ENCODE measurements at regions not wholly inside any gene's neighbourhood (a gene's known extent, or its start where the extent isn't known, plus 50 kb on each side); places are given as distances from the start of the nearest gene placed in this dataset.
"Not testable (repeated sequence)": the region's sequence is repeated elsewhere in the genome, so short reads cannot be mapped to it uniquely, and the experiment has no call there.

DNA sequence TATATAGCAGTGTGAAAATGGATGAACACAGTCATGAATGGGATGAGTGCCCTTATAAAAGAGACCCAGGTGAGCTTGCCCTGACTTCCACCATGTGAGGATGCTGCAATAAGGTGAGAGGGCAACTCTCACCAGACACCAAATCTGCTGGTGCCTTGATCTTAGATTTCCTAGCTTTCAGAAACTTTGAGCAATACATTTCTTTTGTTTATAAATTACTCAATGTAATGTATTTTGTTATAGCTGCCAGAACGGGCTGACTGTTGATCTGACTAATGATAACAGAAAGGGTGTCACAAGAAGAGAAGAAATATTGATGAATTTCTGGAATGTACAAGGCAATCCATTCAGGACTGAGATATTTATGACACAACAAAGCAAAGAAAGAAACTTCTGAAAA, 180.5 kb downstream of the MCHR2 start:
- Histone ChIP-seq H3K4me3 (no peak overlapping the region), H3K9me3 (replicated peaks) (no peaks in the 10 kb centered on the region), H3K27me3 (replicated peaks) (peaks cover 4% of the 10 kb centered on the region; the same call in 1 of the 2 replicates), H3K36me3 (no peaks in the 10 kb centered on the region), H3K27ac (no peak overlapping the region), H3K4me1 (replicated peaks) (no peaks in the 10 kb centered on the region)
- DNase-seq (ENCODE audit: low read depth in 1 of 2, low spot score in 2 of 2) = no peak

DNA sequence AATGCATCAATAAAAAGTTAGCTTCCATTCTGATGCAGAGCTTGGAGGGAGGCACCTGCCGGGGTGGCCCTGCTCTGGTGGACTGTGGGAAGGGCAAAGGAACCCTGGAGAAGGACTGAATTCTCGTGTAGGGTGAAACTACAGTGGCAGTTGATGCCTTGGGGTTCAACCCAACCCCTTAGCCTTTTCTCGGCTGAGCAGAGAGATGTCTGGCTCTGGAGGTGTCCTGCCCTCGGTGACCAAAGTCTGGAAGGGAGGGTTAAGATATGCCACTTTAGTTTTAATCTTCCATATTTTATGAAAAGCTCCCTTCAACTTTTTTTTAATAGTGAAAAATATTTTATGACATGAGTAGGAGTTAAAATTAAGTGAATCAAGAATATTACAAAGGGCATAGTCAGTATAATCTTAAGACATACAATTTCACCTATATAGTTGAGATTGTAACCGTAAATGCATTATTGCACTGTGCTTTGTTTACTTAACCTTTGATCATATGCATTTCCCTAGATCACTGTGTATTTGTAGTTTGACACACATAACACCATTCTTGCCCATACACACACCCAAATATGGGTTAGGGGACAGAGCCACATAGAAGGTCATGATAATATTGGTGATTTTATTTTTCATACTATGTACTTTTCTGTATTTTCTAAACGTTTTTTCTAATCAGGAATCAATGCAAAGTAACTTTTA, 179.6 kb downstream of the MCHR2 start:
- DNase-seq (ENCODE audit: low read depth in 1 of 2, low spot score in 2 of 2) = no peak
- Histone ChIP-seq H3K4me1 (replicated peaks) (no peaks in the 10 kb centered on the region), H3K27me3 (replicated peaks) (peaks cover 4% of the 10 kb centered on the region; the same call in 1 of the 2 replicates), H3K36me3 (no peaks in the 10 kb centered on the region), H3K27ac (no peak overlapping the region), H3K4me3 (no peak overlapping the region), H3K9me3 (replicated peaks) (no peaks in the 10 kb centered on the region)

DNA sequence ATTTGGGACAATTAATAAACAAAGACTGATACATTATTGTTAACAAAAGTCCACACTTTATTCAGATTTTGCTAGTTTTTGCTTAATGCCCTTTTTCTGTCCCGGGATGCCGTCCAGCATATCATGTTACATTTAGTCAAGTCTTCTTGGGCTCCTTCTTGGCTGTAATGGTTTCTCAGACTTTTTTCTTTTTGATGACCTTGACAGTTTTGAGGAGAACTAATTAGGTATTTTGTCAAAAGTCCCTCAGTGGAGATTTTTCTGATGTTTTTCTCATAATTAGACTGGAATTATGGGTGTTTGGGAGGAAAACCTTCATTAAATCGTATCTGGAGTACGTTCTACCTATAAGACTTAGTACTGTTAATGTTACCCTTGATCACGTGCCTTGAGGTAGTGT, 177.2 kb downstream of the MCHR2 start:
- Histone ChIP-seq H3K9me3 (replicated peaks) (no peaks in the 10 kb centered on the region), H3K4me3 (no peak overlapping the region), H3K36me3 (no peaks in the 10 kb centered on the region)

DNA sequence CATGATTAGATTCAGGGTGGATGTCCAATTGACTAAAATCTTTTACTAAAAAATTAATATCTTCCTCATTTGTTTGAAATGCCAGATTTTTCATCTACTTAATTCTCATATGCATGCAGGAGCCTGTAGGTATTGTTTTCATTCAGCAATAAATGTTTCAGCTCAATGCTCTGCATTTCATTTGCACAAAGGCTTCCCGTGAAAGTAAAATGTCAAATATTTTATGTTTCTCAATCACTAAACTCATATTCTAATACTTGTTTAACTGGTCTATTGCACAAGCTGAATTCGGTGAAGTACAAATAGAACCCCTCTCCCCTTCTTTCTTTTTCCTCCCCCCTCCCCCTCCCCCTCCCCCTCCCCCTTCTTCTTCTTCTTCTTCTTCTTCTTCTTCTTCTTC, 175.9 kb downstream of the MCHR2 start:
- Histone ChIP-seq H3K36me3 (no peaks in the 10 kb centered on the region), H3K27me3 (replicated peaks) (peaks cover 4% of the 10 kb centered on the region; the same call in 1 of the 2 replicates), H3K4me1 (replicated peaks) (no peaks in the 10 kb centered on the region), H3K4me3 (no peak overlapping the region), H3K27ac (no peak overlapping the region), H3K9me3 (replicated peaks) (no peaks in the 10 kb centered on the region)
- DNase-seq (ENCODE audit: low read depth in 1 of 2, low spot score in 2 of 2) = no peak

More for the DNA sequence above, 177.2 kb downstream of the MCHR2 start:
- no peak for DNase-seq (ENCODE audit: low read depth in 1 of 2, low spot score in 2 of 2)
- H3K27ac ChIP-seq = no peak overlapping the region
- H3K4me1 ChIP-seq (replicated peaks) = no peaks in the 10 kb centered on the region
- H3K27me3 ChIP-seq (replicated peaks) = peaks cover 4% of the 10 kb centered on the region; the same call in 1 of the 2 replicates

DNA sequence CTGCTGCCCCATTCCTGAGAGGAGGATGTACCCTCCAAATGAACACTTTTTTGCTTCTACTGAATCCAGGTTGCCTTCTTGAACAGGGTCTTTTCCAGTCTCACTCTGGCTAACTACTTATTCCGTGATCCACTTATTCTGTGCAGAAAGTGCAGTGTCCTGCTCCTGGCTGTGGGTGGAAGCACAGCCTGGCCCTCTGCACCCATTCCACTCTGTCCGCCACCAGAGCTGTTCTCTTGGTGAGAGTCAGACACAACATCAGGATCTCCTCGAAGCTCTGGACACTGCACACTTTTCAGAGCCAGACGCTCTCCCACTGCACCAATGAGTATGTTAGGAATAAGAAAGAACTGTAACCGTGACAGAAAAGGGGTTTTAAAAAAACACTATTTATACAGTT, 174.2 kb downstream of the MCHR2 start:
- no peak overlapping the region for H3K27ac ChIP-seq
- 0 out of 2 replicates have a peak, but pooled peaks cover 4% of the 10 kb centered on the region for H3K27me3 ChIP-seq (replicated peaks)
- H3K4me1 ChIP-seq (replicated peaks) = no peaks in the 10 kb centered on the region
- DNase-seq (ENCODE audit: low read depth in 1 of 2, low spot score in 2 of 2) = no peak
- H3K9me3 ChIP-seq (replicated peaks) = no peaks in the 10 kb centered on the region
- no peak overlapping the region for H3K4me3 ChIP-seq
- no peaks in the 10 kb centered on the region for H3K36me3 ChIP-seq

DNA sequence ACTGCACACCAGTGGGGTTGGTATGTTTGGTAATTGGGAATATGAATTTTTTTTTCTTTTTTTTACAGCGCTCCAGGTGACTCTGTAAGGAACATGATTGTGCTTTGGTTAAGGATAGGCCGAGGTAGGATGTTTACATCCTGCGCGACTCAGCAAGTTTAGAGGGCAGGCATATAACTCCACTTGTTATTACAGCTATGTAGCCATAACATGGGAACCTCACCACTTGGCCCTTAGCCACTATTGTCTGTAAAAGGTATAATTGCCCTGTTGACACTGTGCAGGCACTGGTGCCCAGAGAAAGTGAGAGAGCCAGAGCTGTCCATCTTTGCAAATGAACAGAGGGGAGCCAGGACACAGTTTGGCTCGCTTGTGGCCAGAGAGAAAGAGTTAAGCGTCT, 172.9 kb downstream of the MCHR2 start:
- DNase-seq (ENCODE audit: low read depth in 1 of 2, low spot score in 2 of 2) = no peak
- no peaks in the 10 kb centered on the region for H3K4me1 ChIP-seq (replicated peaks)
- no peak overlapping the region for H3K27ac ChIP-seq
- H3K9me3 ChIP-seq (replicated peaks) = no peaks in the 10 kb centered on the region
- no peaks in the 10 kb centered on the region for H3K36me3 ChIP-seq
- H3K27me3 ChIP-seq (replicated peaks) = 0 out of 2 replicates have a peak, but pooled peaks cover 4% of the 10 kb centered on the region
- H3K4me3 ChIP-seq = no peak overlapping the region

DNA sequence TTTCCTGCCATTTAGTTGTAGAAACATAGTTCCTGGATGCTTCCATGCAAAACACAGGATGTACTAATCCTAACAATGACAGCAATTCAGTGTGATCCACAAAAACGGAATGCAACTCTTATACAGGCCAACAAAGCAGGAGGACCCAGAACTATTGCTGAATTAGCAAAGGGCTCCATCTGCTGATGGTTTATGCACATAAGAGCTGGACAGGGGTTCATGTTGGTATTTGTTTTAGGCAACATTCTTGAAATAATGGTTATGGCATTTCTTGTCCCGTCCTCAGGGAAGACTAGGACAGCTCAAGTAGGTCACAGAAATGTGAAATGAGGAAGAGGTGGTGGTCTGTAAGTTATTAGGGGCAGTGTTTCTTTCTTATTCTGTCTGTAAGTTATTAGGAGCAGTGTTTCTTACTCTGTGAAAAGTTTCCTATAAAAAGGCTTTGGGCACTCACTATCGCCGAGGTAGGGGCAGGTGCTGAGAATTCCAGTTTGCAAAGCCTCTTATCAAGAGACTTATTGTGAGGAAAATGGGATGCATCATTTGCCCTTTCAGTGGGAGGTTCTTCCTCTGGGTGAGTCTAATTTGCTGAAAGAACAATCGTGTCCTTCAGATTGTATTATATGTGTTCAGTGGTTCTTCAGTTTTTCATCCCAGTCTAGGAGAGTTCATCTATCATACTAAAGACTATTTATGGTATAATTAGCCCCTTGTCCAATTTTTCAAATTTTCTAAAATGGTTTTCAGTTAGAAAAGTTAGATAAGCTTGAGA, 171.1 kb downstream of the MCHR2 start:
- no peaks in the 10 kb centered on the region for H3K4me1 ChIP-seq (replicated peaks)
- H3K27ac ChIP-seq = no peak overlapping the region
- no peaks in the 10 kb centered on the region for H3K27me3 ChIP-seq (replicated peaks)
- H3K9me3 ChIP-seq (replicated peaks) = no peaks in the 10 kb centered on the region
- no peak overlapping the region for H3K4me3 ChIP-seq
- no peaks in the 10 kb centered on the region for H3K36me3 ChIP-seq
- DNase-seq (ENCODE audit: low read depth in 1 of 2, low spot score in 2 of 2) = peak in 1 of 2 experiments; percentile 4

DNA sequence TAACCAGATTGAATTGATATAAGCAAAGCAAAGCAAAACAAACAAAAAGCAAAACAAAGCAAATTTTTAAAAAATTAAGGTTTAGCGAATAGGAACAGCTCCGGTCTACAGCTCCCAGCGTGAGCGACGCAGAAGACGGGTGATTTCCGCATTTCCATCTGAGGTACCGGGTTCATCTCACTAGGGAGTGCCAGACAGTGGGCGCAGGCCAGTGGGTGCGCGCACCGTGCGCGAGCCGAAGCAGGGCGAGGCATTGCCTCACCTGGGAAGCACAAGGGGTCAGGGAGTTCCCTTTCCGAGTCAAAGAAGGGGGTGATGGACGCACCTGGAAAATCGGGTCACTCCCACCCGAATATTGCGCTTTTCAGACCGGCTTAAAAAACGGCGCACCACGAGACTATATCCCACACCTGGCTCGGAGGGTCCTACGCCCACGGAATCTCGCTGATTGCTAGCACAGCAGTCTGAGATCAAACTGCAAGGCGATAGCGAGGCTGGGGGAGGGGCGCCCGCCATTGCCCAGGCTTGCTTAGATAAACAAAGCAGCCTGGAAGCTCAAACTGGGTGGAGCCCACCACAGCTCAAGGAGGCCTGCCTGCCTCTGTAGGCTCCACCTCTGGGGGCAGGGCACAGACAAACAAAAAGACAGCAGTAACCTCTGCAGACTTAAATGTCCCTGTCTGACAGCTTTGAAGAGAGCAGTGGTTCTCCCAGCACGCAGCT, 170.3 kb downstream of the MCHR2 start:
- H3K27me3 ChIP-seq (replicated peaks); H3K4me1 ChIP-seq (replicated peaks); H3K36me3 ChIP-seq; H3K4me3 ChIP-seq; H3K9me3 ChIP-seq (replicated peaks); H3K27ac ChIP-seq; DNase-seq (ENCODE audit: low read depth in 1 of 2, low spot score in 2 of 2): not testable (repeated sequence)

DNA sequence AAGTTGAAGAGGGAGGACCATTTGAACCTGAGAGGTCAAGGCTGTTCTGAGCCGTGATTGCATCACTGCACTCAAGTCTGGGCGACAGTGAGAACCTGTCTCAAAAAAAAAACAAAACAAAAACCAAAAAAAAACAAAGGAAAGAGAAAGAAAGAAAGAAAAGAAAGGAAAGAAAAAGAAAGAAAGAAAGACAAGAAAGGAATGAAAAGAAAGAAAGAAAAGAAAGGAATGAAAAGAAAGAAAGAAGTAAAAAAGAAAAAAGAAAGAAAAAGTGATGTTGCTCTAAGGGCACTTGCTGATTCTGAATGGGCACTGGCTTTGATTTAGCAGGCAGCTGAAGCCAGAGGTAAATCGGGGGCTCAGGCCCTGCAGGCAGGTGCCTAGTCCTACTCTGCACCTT, 161.0 kb downstream of the MCHR2 start:
- H3K27me3 ChIP-seq (replicated peaks) = peaks cover 4% of the 10 kb centered on the region; the same call in 1 of the 2 replicates
- no peak overlapping the region for H3K4me3 ChIP-seq
- H3K27ac ChIP-seq = no peak overlapping the region
- H3K9me3 ChIP-seq (replicated peaks) = no peaks in the 10 kb centered on the region
- H3K36me3 ChIP-seq = no peaks in the 10 kb centered on the region
- no peak for DNase-seq (ENCODE audit: low read depth in 1 of 2, low spot score in 2 of 2)
- no peaks in the 10 kb centered on the region for H3K4me1 ChIP-seq (replicated peaks)

DNA sequence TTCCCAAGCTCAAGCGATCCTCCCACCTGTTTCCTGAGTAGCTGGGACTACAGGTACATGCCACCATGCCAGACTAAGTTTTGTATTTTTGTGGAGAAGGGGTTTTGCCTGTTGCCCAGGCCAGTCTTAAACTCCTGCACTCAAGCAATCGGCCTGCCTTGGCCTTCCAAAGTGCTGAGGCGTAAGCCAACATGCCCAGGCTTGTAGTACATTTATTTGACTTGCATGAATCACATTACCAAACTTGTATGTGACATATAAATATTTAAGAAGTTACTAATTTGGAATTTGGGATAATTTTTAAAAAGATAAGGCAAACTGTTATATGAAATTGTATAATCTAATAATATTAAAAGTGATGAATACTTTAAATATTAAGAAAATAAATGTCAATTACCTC, 157.6 kb downstream of the MCHR2 start:
- Histone ChIP-seq H3K27ac (no peak overlapping the region), H3K27me3 (replicated peaks) (peaks cover 4% of the 10 kb centered on the region; the same call in 1 of the 2 replicates)
- no peak for DNase-seq (ENCODE audit: low read depth in 1 of 2, low spot score in 2 of 2)

DNA sequence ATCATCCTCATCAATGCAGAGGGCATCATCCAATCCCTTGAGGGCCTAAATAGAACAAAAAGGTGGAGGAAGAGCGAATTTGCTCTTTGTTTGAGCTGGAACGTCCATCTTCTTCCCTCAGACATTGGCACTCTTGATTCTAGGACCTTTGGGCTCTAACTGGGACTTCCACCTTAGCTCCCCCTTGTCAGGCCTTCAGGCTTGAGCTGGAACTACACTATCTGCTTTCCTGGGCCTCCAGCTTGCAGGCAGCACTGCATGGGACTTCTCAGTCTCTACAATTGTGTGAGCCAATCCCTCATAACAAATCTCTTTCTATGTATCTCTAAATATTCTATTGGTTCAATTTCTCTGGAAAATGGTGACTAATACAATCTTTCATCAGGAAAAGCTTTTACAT, 155.4 kb downstream of the MCHR2 start:
- Histone ChIP-seq H3K36me3 (no peaks in the 10 kb centered on the region), H3K9me3 (replicated peaks) (no peaks in the 10 kb centered on the region)

More for the DNA sequence above, 157.6 kb downstream of the MCHR2 start:
- no peaks in the 10 kb centered on the region for H3K4me1 ChIP-seq (replicated peaks)
- no peaks in the 10 kb centered on the region for H3K9me3 ChIP-seq (replicated peaks)
- H3K36me3 ChIP-seq = no peaks in the 10 kb centered on the region
- no peak overlapping the region for H3K4me3 ChIP-seq

DNA sequence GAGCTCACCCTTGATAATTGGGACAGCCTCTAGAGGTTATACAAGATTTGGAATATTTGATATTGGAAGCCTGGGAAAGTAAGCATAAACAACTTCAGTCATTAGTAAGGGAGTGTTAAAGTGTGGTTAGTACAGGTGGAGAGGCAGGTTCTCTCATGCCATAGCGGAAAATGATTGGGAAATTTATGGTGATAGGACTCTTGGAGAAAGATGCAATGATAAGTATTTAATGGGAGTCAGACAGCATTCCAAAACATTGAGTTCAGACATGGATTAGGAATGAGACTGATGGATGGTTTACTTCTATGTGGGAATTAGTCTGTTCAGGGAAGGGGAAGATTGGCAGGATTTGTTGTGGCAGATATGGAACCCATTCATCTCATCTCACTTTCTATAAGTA, 152.7 kb downstream of the MCHR2 start:
- H3K36me3 ChIP-seq = no peaks in the 10 kb centered on the region

More for the DNA sequence above, 155.4 kb downstream of the MCHR2 start:
- Histone ChIP-seq H3K4me1 (replicated peaks) (no peaks in the 10 kb centered on the region), H3K27ac (no peak overlapping the region), H3K27me3 (replicated peaks) (peaks cover 5% of the 10 kb centered on the region; the same call in 1 of the 2 replicates), H3K4me3 (no peak overlapping the region)
- no peak for DNase-seq (ENCODE audit: low read depth in 1 of 2, low spot score in 2 of 2)

DNA sequence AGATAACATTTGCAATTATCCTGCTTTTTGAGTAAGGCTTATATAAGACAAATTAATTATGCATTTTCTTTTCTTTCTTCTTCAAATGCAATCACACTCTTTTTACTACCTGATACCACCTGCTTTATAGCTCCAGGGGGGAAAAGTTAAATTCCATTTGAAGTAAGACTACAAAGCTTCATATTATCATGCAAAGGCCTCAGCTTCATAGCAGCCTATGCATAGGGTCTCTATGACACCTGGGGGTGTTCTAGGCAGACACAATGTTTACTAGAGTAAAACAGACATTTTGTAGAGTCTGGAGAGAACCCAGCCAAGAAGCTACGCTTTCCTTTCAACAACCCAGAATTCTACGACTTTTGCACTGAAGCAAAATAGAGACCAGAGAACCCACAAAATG, 148.0 kb downstream of the MCHR2 start:
- H3K4me3 ChIP-seq = no peak overlapping the region
- H3K9me3 ChIP-seq (replicated peaks) = no peaks in the 10 kb centered on the region
- no peaks in the 10 kb centered on the region for H3K4me1 ChIP-seq (replicated peaks)
- no peak overlapping the region for H3K27ac ChIP-seq
- H3K36me3 ChIP-seq = no peaks in the 10 kb centered on the region
- peaks cover 7% of the 10 kb centered on the region for H3K27me3 ChIP-seq (replicated peaks)
- DNase-seq (ENCODE audit: low read depth in 1 of 2, low spot score in 2 of 2) = no peak

More for the DNA sequence above, 152.7 kb downstream of the MCHR2 start:
- no peaks in the 10 kb centered on the region for H3K9me3 ChIP-seq (replicated peaks)
- no peak for DNase-seq (ENCODE audit: low read depth in 1 of 2, low spot score in 2 of 2)
- no peak overlapping the region for H3K4me3 ChIP-seq
- no peaks in the 10 kb centered on the region for H3K4me1 ChIP-seq (replicated peaks)
- H3K27ac ChIP-seq = no peak overlapping the region
- H3K27me3 ChIP-seq (replicated peaks) = peaks cover 5% of the 10 kb centered on the region; the same call in 1 of the 2 replicates

DNA sequence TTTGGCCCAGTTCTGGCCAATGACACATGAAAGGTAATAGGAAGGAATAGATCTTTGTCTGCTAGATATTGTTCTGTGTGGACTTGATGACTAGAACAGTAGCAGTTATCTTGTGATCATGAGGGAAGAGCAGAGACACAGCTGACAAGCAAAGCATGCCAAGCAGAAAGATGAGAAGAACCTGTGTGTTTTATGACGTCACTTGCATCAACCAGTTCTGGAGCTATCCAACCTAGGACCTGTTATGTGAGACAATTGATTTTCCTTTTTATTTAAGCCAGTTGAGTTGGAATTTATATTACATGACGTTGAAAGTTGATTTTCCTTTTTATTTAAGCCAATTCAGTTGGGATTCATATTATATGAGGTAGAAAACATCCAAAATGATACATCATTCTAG, 143.2 kb downstream of the MCHR2 start:
- Histone ChIP-seq H3K4me1 (replicated peaks) (no peaks in the 10 kb centered on the region), H3K9me3 (replicated peaks) (no peaks in the 10 kb centered on the region), H3K4me3 (no peak overlapping the region), H3K27ac (no peak overlapping the region), H3K36me3 (no peaks in the 10 kb centered on the region), H3K27me3 (replicated peaks) (peaks cover 2% of the 10 kb centered on the region; the same call in 1 of the 2 replicates)
- no peak for DNase-seq (ENCODE audit: low read depth in 1 of 2, low spot score in 2 of 2)

Data from SJSA1 (cell line).